ENCODE measurements at regions not wholly inside any gene's neighbourhood (a gene's known extent, or its start where the extent isn't known, plus 50 kb on each side); places are given as distances from the start of the nearest gene placed in this dataset.

- Histone ChIP-seq H3K4me2 (ENCODE audit: insufficient read depth, low read length) (no peak overlapping the region), H3K27me3 (ENCODE audit: control insufficient read depth in 2 of 2, insufficient read depth in 2 of 2, low read length in 2 of 2) (no peaks in the 10 kb centered on the region), H2AFZ (ENCODE audit: low read depth, low read length) (no peak overlapping the region), H3K9me3 (replicated peaks; ENCODE audit: control insufficient read depth, insufficient read depth, low read length) (peaks cover 2% of the 10 kb centered on the region), H3K79me2 (ENCODE audit: control insufficient read depth, insufficient read depth, low read length) (no peaks in the 10 kb centered on the region), H3K36me3 (ENCODE audit: control insufficient read depth in 2 of 2, extremely low read depth in 1 of 2, insufficient read depth in 2 of 2, low read length in 2 of 2) (no peaks in the 10 kb centered on the region), H3K4me3 (replicated peaks in 1 of 3; ENCODE audit: insufficient read depth in 1 of 3, low read depth in 1 of 3, low read length in 3 of 3) (no peak overlapping the region), H3K9me1 (replicated peaks; ENCODE audit: control insufficient read depth, extremely low read depth, insufficient read depth, low read length) (no peaks in the 10 kb centered on the region), H3K9ac (replicated peaks; ENCODE audit: extremely low read depth, insufficient read depth, low read length) (no peak overlapping the region), H3K27ac (ENCODE audit: insufficient read depth, low read depth, low read length) (no peak overlapping the region), H3K4me1 (ENCODE audit: control insufficient read depth, extremely low read depth, insufficient read depth, low read length) (no peaks in the 10 kb centered on the region), H4K20me1 (replicated peaks; ENCODE audit: control insufficient read depth, extremely low read depth, insufficient read depth, low read length) (no peaks in the 10 kb centered on the region)
- no peak for DNase-seq (ENCODE audit: low read depth, low spot score)
- BruUV-seq (replicated peaks): no TSS peak
- dilution Hi-C loops (cut with MboI; ENCODE audit: extremely low pct_ligation_motif_present, low sequenced_read_pairs): no loop called here
- FAIRE-seq: no peak
- TF ChIP-seq POLR2AphosphoS5 (IDR thresholded peaks at IDR 0.05; ENCODE audit: insufficient read depth, low read depth, low read length) (no peak), JUN (IDR thresholded peaks at IDR 0.05; ENCODE audit: borderline replicate concordance, insufficient read depth, insufficient read length, low read depth) (no peak)
- ChIA-PET CTCF (no interaction called here), POLR2A (no interaction called here)
- intact Hi-C loops (cut with micrococcal nuclease): no loop called here
Measured at GRCh38 chr11:112778091-112778876, 182.9 kb upstream of the NCAM1 start.

- DNase-seq (ENCODE audit: low read depth, low spot score) (no peak), FAIRE-seq (no peak)
- H3K9me3 ChIP-seq (replicated peaks; ENCODE audit: control insufficient read depth, insufficient read depth, low read length): peaks cover 2% of the 10 kb centered on the region
- H2AFZ ChIP-seq (ENCODE audit: low read depth, low read length): no peak overlapping the region
- no peak overlapping the region for H3K9ac ChIP-seq (replicated peaks; ENCODE audit: extremely low read depth, insufficient read depth, low read length)
- H3K4me1 ChIP-seq (ENCODE audit: control insufficient read depth, extremely low read depth, insufficient read depth, low read length): no peaks in the 10 kb centered on the region
- no peaks in the 10 kb centered on the region for H4K20me1 ChIP-seq (replicated peaks; ENCODE audit: control insufficient read depth, extremely low read depth, insufficient read depth, low read length)
- no peaks in the 10 kb centered on the region for H3K79me2 ChIP-seq (ENCODE audit: control insufficient read depth, insufficient read depth, low read length)
- TF ChIP-seq MYC (IDR thresholded peaks at IDR 0.05; ENCODE audit: low read depth, low read length) (no peak), MAX (IDR thresholded peaks at IDR 0.05; ENCODE audit: insufficient read depth, insufficient read length) (no peak), CTCF (IDR thresholded peaks at IDR 0.05; ENCODE audit: extremely low read depth in 1 of 2, insufficient read depth in 1 of 2, low read depth in 1 of 2, low read length in 2 of 2) (no peak), POLR2AphosphoS5 (IDR thresholded peaks at IDR 0.05; ENCODE audit: insufficient read depth, low read depth, low read length) (no peak), GATA2 (IDR thresholded peaks at IDR 0.05; ENCODE audit: insufficient read depth, insufficient read length, low read depth, low read length) (no peak), POLR2A (IDR thresholded peaks at IDR 0.05; ENCODE audit: low read depth, low read length) (no peak), FOS (IDR thresholded peaks at IDR 0.05; ENCODE audit: borderline replicate concordance, insufficient read depth, low read length) (no peak), EZH2 (IDR thresholded peaks at IDR 0.05; ENCODE audit: borderline replicate concordance, low read depth, low read length, severe bottlenecking) (no peak), JUN (IDR thresholded peaks at IDR 0.05; ENCODE audit: borderline replicate concordance, insufficient read depth, insufficient read length, low read depth) (no peak)
- POLR2A ChIA-PET: no interaction called here
- no peaks in the 10 kb centered on the region for H3K36me3 ChIP-seq (ENCODE audit: control insufficient read depth in 2 of 2, extremely low read depth in 1 of 2, insufficient read depth in 2 of 2, low read length in 2 of 2)
- no peaks in the 10 kb centered on the region for H3K9me1 ChIP-seq (replicated peaks; ENCODE audit: control insufficient read depth, extremely low read depth, insufficient read depth, low read length)
- no peak overlapping the region for H3K4me2 ChIP-seq (ENCODE audit: insufficient read depth, low read length)
- H3K27me3 ChIP-seq (ENCODE audit: control insufficient read depth in 2 of 2, insufficient read depth in 2 of 2, low read length in 2 of 2): no peaks in the 10 kb centered on the region
- intact Hi-C loops (cut with micrococcal nuclease) (no loop called here), dilution Hi-C loops (cut with MboI; ENCODE audit: extremely low pct_ligation_motif_present, low sequenced_read_pairs) (no loop called here)
- H3K27ac ChIP-seq (ENCODE audit: insufficient read depth, low read depth, low read length): no peak overlapping the region
- no peak overlapping the region for H3K4me3 ChIP-seq (replicated peaks in 1 of 3; ENCODE audit: insufficient read depth in 1 of 3, low read depth in 1 of 3, low read length in 3 of 3)
- CTCF ChIA-PET: no interaction called here
- BruUV-seq (replicated peaks): no TSS peak
Measured at GRCh38 chr11:112778877-112779266, 182.3 kb upstream of the NCAM1 start.
